ENCODE measurements at regions not wholly inside any gene's neighbourhood (a gene's known extent, or its start where the extent isn't known, plus 50 kb on each side); places are given as distances from the start of the nearest gene placed in this dataset.

GRCh38 chr6:3650959-3651697 is 100.4 kb downstream of the PXDC1 start:
- H3K4me3 Mint-ChIP-seq = no peak overlapping the region

DNA sequence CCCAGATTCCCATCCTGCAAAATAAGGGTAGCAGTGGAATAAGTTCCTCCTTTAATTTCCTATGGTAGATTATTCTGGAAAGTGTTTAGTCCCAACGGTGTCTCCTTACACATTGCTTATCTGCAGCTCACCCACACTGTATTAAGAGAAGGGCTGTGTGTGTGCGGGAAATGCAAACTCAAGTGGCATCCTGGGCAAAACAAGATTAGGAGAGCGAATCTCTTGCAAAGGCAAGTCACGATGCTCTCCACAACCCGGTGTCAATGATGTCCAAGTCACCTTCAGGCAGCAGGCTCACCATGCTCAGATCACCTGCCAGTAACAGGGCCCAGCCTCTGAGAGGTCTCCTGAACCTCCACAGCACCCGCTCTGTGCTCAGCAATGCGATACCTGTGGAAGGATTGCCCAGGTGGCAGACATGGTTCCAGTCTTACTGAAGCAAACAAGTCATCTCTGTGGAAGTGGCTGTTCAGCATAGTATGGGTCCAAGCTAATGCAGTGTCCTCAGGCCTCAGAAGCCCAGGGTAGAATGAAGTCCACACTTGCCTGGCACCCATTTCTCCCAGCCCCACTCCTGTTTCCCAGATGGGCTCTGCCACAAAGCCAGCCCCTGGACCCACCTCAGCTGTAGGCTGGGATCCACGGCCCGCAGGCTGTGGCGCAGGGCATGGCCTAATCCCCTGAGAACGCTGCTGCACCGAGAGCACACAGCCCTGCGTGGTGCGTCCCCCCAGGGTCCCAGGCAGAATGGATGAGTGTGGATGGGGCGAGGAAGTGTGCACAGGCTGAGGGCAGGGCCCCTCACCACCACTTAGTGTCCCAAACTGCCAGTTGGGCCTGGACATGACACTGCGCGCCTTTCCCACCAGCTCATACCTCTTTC is 101.2 kb downstream of the PXDC1 start:
- ATAC-seq (replicated peaks) = no peak
- Mint-ChIP-seq H3K27ac (no peak overlapping the region), H3K27me3 (peaks cover 7% of the 10 kb centered on the region), H3K4me1 (no peaks in the 10 kb centered on the region), H3K4me3 (no peak overlapping the region), H3K9me3 (no peaks in the 10 kb centered on the region), H3K36me3 (ENCODE audit: low read depth) (no peaks in the 10 kb centered on the region)

More at GRCh38 chr6:3650959-3651697, 100.4 kb downstream of the PXDC1 start:
- no peaks in the 10 kb centered on the region for H3K9me3 Mint-ChIP-seq
- no peaks in the 10 kb centered on the region for H3K36me3 Mint-ChIP-seq (ENCODE audit: low read depth)
- ATAC-seq (replicated peaks) = no peak
- H3K27me3 Mint-ChIP-seq = peaks cover 11% of the 10 kb centered on the region
- no peaks in the 10 kb centered on the region for H3K4me1 Mint-ChIP-seq
- H3K27ac Mint-ChIP-seq = no peak overlapping the region

DNA sequence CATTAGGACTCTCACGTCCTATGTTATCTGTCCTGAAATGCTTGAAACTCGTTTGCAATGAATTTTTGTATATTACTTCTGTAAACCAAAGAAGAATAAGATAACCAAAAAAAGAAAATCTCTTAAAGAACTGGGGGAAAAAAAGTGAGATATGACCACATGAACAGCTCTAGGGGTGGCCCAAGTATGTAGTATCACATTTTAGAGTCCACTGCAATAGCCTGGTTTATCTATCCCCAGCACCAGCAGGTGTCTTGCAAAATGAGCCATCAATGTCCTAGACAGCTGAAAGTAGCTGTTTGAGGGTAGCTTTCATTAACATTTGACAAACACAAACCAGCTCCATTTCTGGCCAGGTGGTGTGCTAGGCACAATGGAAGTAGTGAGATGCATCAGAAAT is 102.8 kb downstream of the PXDC1 start:
- Mint-ChIP-seq H3K4me1 (no peaks in the 10 kb centered on the region), H3K27ac (no peak overlapping the region), H3K36me3 (ENCODE audit: low read depth) (no peaks in the 10 kb centered on the region), H3K4me3 (no peak overlapping the region), H3K9me3 (no peaks in the 10 kb centered on the region), H3K27me3 (peaks cover 7% of the 10 kb centered on the region)
- no peak for ATAC-seq (replicated peaks)

DNA sequence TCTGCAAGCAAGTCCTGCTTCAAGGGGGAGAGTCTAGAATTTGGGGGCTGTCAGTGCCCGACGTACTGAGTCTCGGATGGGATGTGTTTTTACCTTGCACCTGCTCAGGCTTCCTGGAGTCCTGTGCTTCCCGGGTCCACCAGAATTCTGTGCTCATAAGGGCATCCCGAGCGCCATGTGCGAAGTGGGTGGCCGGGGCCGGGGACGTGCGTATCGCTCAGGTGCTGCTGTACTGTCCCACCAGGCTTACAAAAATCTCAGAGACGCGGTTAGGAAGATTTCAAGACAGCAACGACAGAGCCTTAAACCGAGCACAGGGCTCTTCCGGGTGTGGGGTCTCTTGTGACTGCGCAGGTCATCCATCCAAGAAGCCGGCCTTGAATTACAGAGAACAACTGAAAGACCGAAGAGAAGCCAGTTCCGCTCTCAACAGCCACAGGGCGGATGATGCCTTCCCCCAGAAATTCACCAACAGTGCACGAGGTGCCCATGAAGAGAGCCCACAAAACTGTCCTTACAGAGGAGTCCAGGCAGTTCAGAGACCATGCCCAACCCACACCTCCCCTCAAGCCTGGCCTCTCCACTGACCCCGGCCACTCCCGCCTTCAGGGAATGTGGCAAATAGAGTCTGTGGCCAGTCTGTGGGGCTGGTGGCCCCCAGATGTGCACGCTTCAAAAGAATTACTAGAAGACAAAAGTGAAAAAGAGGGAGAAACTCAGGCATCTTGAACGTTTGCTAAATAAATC is 104.7 kb downstream of the PXDC1 start:
- Mint-ChIP-seq H3K4me3 (no peak overlapping the region), H3K36me3 (ENCODE audit: low read depth) (no peaks in the 10 kb centered on the region), H3K9me3 (no peaks in the 10 kb centered on the region), H3K27ac (no peak overlapping the region), H3K4me1 (no peaks in the 10 kb centered on the region), H3K27me3 (peaks cover 13% of the 10 kb centered on the region)
- no peak for ATAC-seq (replicated peaks)

- ATAC-seq (replicated peaks) = no peak
- Mint-ChIP-seq H3K4me1 (no peaks in the 10 kb centered on the region), H3K27me3 (peaks cover 18% of the 10 kb centered on the region), H3K4me3 (no peak overlapping the region), H3K27ac (no peak overlapping the region), H3K36me3 (ENCODE audit: low read depth) (no peaks in the 10 kb centered on the region), H3K9me3 (no peaks in the 10 kb centered on the region)
Measured at GRCh38 chr6:3644739-3645012, 106.8 kb downstream of the PXDC1 start.

GRCh38 chr6:3643921-3644738 is 107.4 kb downstream of the PXDC1 start:
- Mint-ChIP-seq H3K36me3 (ENCODE audit: low read depth) (no peaks in the 10 kb centered on the region), H3K9me3 (no peaks in the 10 kb centered on the region), H3K27me3 (peaks cover 23% of the 10 kb centered on the region), H3K4me1 (no peaks in the 10 kb centered on the region), H3K4me3 (no peak overlapping the region), H3K27ac (no peak overlapping the region)
- ATAC-seq (replicated peaks) = no peak

GRCh38 chr6:3640868-3641267 is 110.6 kb downstream of the PXDC1 start:
- Mint-ChIP-seq H3K9me3 (no peaks in the 10 kb centered on the region), H3K36me3 (ENCODE audit: low read depth) (no peaks in the 10 kb centered on the region), H3K4me1 (no peaks in the 10 kb centered on the region), H3K27me3 (peaks cover 33% of the 10 kb centered on the region), H3K4me3 (no peak overlapping the region), H3K27ac (no peak overlapping the region)
- no peak for ATAC-seq (replicated peaks)

DNA sequence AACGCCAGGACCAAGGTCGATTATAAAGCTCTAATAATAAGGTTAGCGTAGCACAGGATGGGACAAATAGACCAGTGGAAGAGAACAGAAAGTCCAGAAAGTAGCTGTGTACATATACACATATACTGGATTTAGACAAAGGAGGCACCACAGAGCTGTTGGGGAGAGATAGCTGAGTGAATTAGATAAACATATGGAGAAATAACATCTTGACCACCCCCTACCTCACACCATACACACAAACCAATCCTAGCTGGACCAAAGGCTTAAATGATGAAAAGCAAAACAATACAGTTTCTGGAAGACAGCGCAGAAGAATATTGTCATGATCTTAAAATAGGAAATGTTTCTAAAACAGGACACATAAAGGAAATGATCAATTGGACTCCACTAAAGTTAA is 112.9 kb downstream of the PXDC1 start:
- Mint-ChIP-seq H3K27ac (no peak overlapping the region), H3K36me3 (ENCODE audit: low read depth) (no peaks in the 10 kb centered on the region), H3K4me1 (no peaks in the 10 kb centered on the region), H3K4me3 (no peak overlapping the region), H3K9me3 (no peaks in the 10 kb centered on the region), H3K27me3 (peaks cover 33% of the 10 kb centered on the region)
- no peak for ATAC-seq (replicated peaks)

- no peaks in the 10 kb centered on the region for H3K4me1 Mint-ChIP-seq
- no peak overlapping the region for H3K27ac Mint-ChIP-seq
- H3K4me3 Mint-ChIP-seq = no peak overlapping the region
- H3K9me3 Mint-ChIP-seq = no peaks in the 10 kb centered on the region
- peaks cover 30% of the 10 kb centered on the region for H3K27me3 Mint-ChIP-seq
- ATAC-seq (replicated peaks) = no peak
- H3K36me3 Mint-ChIP-seq (ENCODE audit: low read depth) = no peaks in the 10 kb centered on the region
Measured at GRCh38 chr6:3636060-3636459, 115.5 kb downstream of the PXDC1 start.

GRCh38 chr6:3635482-3635881 is 116.0 kb downstream of the PXDC1 start:
- Mint-ChIP-seq H3K27ac (no peak overlapping the region), H3K4me1 (no peaks in the 10 kb centered on the region), H3K36me3 (ENCODE audit: low read depth) (no peaks in the 10 kb centered on the region), H3K27me3 (peaks cover 30% of the 10 kb centered on the region), H3K9me3 (no peaks in the 10 kb centered on the region), H3K4me3 (no peak overlapping the region)
- ATAC-seq (replicated peaks) = no peak

DNA sequence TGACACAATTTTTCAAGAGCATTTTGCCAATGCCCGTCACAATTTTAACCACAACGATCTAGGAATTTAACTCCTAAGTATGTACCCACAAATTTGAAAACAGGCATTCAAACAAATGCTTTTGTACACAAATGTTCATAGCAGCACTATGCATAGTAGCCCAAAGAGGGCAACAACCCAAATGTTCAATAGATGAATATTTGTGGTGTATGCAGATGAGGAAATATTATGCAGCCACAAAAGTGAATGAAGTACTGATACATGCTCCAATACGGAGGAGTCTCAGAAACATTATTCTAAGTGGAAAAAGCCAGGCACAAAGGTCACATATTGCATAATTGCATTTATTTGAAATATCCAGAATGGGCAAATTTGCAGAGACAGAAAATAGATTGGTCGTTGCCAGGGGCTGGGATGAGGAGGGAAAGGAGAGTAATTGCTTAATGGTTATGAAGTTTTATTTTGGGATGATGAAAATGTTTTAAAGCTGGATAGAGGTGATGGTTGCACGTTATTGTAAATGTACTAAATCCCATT is 117.2 kb downstream of the PXDC1 start:
- ATAC-seq (replicated peaks) = no peak
- Mint-ChIP-seq H3K4me1 (no peaks in the 10 kb centered on the region), H3K4me3 (no peak overlapping the region), H3K9me3 (no peaks in the 10 kb centered on the region), H3K36me3 (ENCODE audit: low read depth) (no peaks in the 10 kb centered on the region), H3K27me3 (peaks cover 26% of the 10 kb centered on the region), H3K27ac (no peak overlapping the region)

DNA sequence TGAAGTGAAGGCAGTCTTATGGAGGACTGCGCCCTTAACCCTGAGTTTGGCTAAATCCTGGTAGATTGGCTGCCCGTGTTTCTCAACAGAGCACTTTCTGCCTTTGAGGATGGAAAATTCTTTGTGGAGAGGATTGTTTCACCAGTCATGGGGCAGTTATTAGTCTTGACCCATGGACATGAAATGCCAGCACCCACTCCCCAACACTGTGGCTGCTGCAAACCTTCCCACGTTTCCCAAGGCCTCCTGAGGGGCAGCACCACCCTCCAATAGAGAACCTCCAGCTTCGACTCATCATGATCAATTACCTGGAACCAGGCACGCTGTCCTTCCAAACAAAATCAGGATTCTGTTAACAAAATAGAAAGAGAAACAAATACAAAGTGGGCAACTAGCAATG is 117.8 kb downstream of the PXDC1 start:
- Mint-ChIP-seq H3K4me1 (no peaks in the 10 kb centered on the region), H3K27me3 (peaks cover 19% of the 10 kb centered on the region), H3K36me3 (ENCODE audit: low read depth) (no peaks in the 10 kb centered on the region), H3K27ac (no peak overlapping the region), H3K4me3 (no peak overlapping the region), H3K9me3 (no peaks in the 10 kb centered on the region)
- ATAC-seq (replicated peaks) = no peak

DNA sequence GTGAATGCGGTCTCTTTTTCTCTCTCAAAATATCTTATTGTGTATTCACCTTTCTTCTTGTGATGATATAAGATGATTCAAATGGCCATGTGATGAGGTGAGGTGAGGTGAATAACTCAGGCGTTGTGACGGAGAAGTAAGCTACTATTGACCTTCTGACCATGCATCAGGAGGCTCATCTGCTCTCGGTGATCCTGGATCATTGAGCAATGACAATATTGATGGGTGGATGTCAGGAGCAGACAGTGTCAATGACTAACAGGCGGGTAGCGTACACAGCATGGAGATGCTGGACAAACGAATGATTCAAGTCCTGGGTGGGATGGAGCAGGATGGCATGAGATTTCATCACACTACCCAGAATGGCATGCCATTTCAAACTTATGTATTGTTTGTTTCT is 119.6 kb downstream of the PXDC1 start:
- Mint-ChIP-seq H3K9me3 (no peaks in the 10 kb centered on the region), H3K4me1 (no peaks in the 10 kb centered on the region), H3K27ac (no peak overlapping the region), H3K36me3 (ENCODE audit: low read depth) (no peaks in the 10 kb centered on the region), H3K4me3 (no peak overlapping the region), H3K27me3 (peaks cover 19% of the 10 kb centered on the region)
- ATAC-seq (replicated peaks) = no peak

GRCh38 chr6:3631186-3631585 is 120.3 kb downstream of the PXDC1 start:
- peaks cover 19% of the 10 kb centered on the region for H3K27me3 Mint-ChIP-seq
- no peak overlapping the region for H3K4me3 Mint-ChIP-seq
- no peaks in the 10 kb centered on the region for H3K9me3 Mint-ChIP-seq
- no peaks in the 10 kb centered on the region for H3K4me1 Mint-ChIP-seq
- no peak overlapping the region for H3K27ac Mint-ChIP-seq
- H3K36me3 Mint-ChIP-seq (ENCODE audit: low read depth) = no peaks in the 10 kb centered on the region
- ATAC-seq (replicated peaks) = no peak

Measured in activated T-helper 17 cell treated with anti-CD3 and anti-CD28 coated beads, Interleukin-2, amount 50 U/mL, for 72 hours (primary cell).